ENCODE measurements at regions not wholly inside any gene's neighbourhood (a gene's known extent, or its start where the extent isn't known, plus 50 kb on each side); places are given as distances from the start of the nearest gene placed in this dataset.

DNA sequence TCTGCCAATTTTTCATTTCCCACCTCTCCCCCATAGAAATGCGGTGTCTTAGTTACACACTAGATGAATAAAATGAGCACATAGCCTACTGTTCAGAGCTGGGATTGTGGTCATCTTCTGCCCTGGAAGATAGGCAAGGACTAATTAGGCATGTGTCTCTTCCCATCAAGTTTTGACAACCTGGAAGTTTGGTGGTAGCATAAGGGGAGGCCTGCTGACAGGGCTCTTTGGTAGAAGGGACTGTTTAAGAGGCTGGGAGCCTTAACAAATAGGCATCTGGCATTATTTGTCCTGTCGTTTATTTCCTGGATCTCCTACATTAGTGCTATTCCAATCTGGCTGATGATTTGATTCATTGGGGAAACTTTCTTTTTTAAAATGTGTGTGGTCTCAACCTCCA, 512.3 kb downstream of the ZNF385D start:
- H3K27ac ChIP-seq = no peak overlapping the region
- H3K27me3 ChIP-seq = no peaks in the 10 kb centered on the region
- no peaks in the 10 kb centered on the region for H3K36me3 ChIP-seq
- intact Hi-C loops (cut with DNase I) = no loop called here
- no peaks in the 10 kb centered on the region for H3K9me3 ChIP-seq
- no peaks in the 10 kb centered on the region for H3K4me1 ChIP-seq (ENCODE audit: insufficient read depth)
- H3K4me3 ChIP-seq = no peak overlapping the region
- no peak for TF ChIP-seq EP300 (IDR thresholded peaks at IDR 0.05)
- no peak for TF ChIP-seq POLR2A (IDR thresholded peaks at IDR 0.05)
- TF ChIP-seq, protein P1, sequence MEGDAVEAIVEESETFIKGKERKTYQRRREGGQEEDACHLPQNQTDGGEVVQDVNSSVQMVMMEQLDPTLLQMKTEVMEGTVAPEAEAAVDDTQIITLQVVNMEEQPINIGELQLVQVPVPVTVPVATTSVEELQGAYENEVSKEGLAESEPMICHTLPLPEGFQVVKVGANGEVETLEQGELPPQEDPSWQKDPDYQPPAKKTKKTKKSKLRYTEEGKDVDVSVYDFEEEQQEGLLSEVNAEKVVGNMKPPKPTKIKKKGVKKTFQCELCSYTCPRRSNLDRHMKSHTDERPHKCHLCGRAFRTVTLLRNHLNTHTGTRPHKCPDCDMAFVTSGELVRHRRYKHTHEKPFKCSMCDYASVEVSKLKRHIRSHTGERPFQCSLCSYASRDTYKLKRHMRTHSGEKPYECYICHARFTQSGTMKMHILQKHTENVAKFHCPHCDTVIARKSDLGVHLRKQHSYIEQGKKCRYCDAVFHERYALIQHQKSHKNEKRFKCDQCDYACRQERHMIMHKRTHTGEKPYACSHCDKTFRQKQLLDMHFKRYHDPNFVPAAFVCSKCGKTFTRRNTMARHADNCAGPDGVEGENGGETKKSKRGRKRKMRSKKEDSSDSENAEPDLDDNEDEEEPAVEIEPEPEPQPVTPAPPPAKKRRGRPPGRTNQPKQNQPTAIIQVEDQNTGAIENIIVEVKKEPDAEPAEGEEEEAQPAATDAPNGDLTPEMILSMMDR (IDR thresholded peaks at IDR 0.05) = no peak
- DNase-seq = no peak
- 59 to 69% (median 68%) methylated on average over 2 of the region's 2 CpGs for WGBS, 3 donors

DNA sequence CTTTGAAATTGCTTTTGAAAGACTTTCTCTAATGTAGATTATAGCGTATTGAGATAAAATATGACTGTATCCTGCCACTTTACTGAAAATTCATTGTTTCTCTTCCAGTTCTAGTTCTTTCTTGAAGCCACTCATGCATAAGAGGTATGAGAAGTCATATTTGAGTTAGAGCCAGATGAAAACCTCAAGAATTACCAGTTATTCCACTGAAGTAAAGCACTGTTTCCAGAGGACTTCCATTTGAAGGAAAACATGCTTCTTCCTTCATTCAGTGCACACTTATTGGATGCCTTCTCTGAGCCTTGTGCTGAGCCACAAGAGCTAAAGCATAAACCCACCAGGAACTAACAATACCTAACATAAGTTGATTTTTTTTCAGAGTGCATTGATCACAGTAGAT, 513.4 kb downstream of the ZNF385D start:
- no peak for DNase-seq
- 89 to 96% (median 91%) methylated on average over 1 of the region's 1 CpG for WGBS, 3 donors

DNA sequence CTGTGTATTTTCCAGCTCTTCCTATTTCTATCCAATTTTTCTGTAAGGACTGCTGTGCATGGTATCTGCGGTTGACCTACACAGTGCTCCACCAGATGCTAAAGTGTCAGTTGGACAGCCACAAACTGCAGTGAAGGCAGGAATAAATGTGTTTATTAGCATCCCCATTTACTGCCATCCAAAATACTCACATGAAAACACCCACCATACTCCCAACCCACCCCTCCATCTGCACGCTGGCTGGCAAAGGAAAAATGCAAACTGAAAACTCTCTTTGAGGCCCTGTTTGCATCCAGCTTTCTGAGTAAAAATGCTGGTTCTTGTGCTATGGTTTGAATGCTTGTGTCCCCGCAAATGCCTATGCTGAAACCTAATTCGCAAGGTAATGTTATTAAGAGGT, 515.5 kb downstream of the ZNF385D start:
- H3K27ac ChIP-seq = no peak overlapping the region
- no peaks in the 10 kb centered on the region for H3K36me3 ChIP-seq
- DNase-seq = no peak
- TF ChIP-seq, protein P1 (IDR thresholded peaks at IDR 0.05) = no peak
- TF ChIP-seq POLR2A (IDR thresholded peaks at IDR 0.05) (no peak), EP300 (IDR thresholded peaks at IDR 0.05) (no peak)
- no peaks in the 10 kb centered on the region for H3K27me3 ChIP-seq
- no peaks in the 10 kb centered on the region for H3K9me3 ChIP-seq
- 72 to 97% (median 82%) methylated on average over 4 of the region's 4 CpGs for WGBS, 3 donors
- H3K4me3 ChIP-seq = no peak overlapping the region
- intact Hi-C loops (cut with DNase I) = no loop called here
- H3K4me1 ChIP-seq (ENCODE audit: insufficient read depth) = no peaks in the 10 kb centered on the region

More for the DNA sequence above, 513.4 kb downstream of the ZNF385D start:
- Histone ChIP-seq H3K27ac (no peak overlapping the region), H3K36me3 (no peaks in the 10 kb centered on the region), H3K4me1 (ENCODE audit: insufficient read depth) (no peaks in the 10 kb centered on the region), H3K9me3 (no peaks in the 10 kb centered on the region), H3K4me3 (no peak overlapping the region), H3K27me3 (no peaks in the 10 kb centered on the region)
- intact Hi-C loops (cut with DNase I) = no loop called here
- TF ChIP-seq EP300 (IDR thresholded peaks at IDR 0.05) (no peak), POLR2A (IDR thresholded peaks at IDR 0.05) (no peak)
- TF ChIP-seq, protein P1 (IDR thresholded peaks at IDR 0.05) = no peak

DNA sequence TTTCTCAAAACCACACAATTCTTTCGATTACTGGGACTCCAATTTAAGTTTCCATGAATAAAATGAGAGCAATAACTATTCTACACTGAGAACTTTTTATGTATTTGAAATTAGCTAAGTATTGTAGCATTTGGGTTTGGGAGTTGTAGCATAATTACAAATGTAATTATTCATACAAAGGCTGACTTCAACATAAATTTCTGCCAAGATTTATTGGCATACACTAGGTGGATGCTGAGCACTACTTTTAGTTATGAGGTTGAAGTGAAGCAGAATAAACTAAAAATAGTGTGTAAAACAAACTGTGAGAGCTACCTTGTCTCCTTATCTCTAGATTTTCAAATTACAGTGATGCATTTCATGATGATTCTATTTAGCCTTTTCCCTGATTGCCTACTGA, 516.1 kb downstream of the ZNF385D start:
- no peaks in the 10 kb centered on the region for H3K4me1 ChIP-seq (ENCODE audit: insufficient read depth)
- H3K27me3 ChIP-seq = no peaks in the 10 kb centered on the region
- H3K36me3 ChIP-seq = no peaks in the 10 kb centered on the region
- TF ChIP-seq EP300 (IDR thresholded peaks at IDR 0.05) = no peak
- TF ChIP-seq, protein P1 (IDR thresholded peaks at IDR 0.05) = no peak
- TF ChIP-seq POLR2A (IDR thresholded peaks at IDR 0.05) = no peak
- intact Hi-C loops (cut with DNase I) = no loop called here
- H3K4me3 ChIP-seq = no peak overlapping the region
- no peaks in the 10 kb centered on the region for H3K9me3 ChIP-seq
- DNase-seq = no peak
- no peak overlapping the region for H3K27ac ChIP-seq
- WGBS, 3 donors = 86 to 97% (median 92%) methylated on average over 1 of the region's 1 CpG
